ENCODE measurements at regions not wholly inside any gene's neighbourhood (a gene's known extent, or its start where the extent isn't known, plus 50 kb on each side); places are given as distances from the start of the nearest gene placed in this dataset.

- TF ChIP-seq CTCF (IDR thresholded peaks at IDR 0.05) = no peak
Observed at GRCh38 chr14:85948153-85948552, 418.2 kb downstream of the FLRT2 start.

GRCh38 chr14:85947461-85948139, 417.7 kb downstream of the FLRT2 start:
- TF ChIP-seq CTCF (IDR thresholded peaks at IDR 0.05) = no peak

- TF ChIP-seq CTCF (IDR thresholded peaks at IDR 0.05) = no peak
Observed at GRCh38 chr14:85943192-85943591, 413.2 kb downstream of the FLRT2 start.

- no peak for TF ChIP-seq CTCF (IDR thresholded peaks at IDR 0.05)
Observed at GRCh38 chr14:85934886-85935254, 404.9 kb downstream of the FLRT2 start.

GRCh38 chr14:85934123-85934885, 404.4 kb downstream of the FLRT2 start:
- TF ChIP-seq CTCF (IDR thresholded peaks at IDR 0.05) = no peak

- no peak for TF ChIP-seq CTCF (IDR thresholded peaks at IDR 0.05)
Observed at GRCh38 chr14:85921241-85921640, 391.3 kb downstream of the FLRT2 start.

GRCh38 chr14:85917716-85918115, 387.8 kb downstream of the FLRT2 start:
- no peak for TF ChIP-seq CTCF (IDR thresholded peaks at IDR 0.05)

Measured in LNCAP (cell line).